Activated CD4-positive, alpha-beta T cell treated with anti-CD3 and anti-CD28 coated beads, Interleukin-2, amount 10 ng/mL, durations not matched to agents 24 days and 14 days (primary cell): ENCODE measurements at regions not wholly inside any gene's neighbourhood (a gene's known extent, or its start where the extent isn't known, plus 50 kb on each side); places are given as distances from the start of the nearest gene placed in this dataset.
A peak's percentile ranks its signal among the peaks of the same experiment; 100 is the strongest.
"Not testable (repeated sequence)": the region's sequence is repeated elsewhere in the genome, so short reads cannot be mapped to it uniquely, and the experiment has no call there.

Source experiments
- DNase-seq: peaks from one replicate; pipeline ENCODE4 v3.0.0; 2022
- H3K27ac Mint-ChIP-seq: one replicate; pipeline ENCODE4 v1.8.0; 2022; ENCODE audit warnings: mild to moderate bottlenecking, mixed read lengths
- H3K27me3 Mint-ChIP-seq: one replicate; pipeline ENCODE4 v1.8.0; 2022; ENCODE audit warnings: mixed read lengths
- H3K36me3 Mint-ChIP-seq: one replicate; pipeline ENCODE4 v1.8.0; 2022; ENCODE audit warnings: low read depth, mild to moderate bottlenecking, mixed read lengths
- H3K4me1 Mint-ChIP-seq: one replicate; pipeline ENCODE4 v1.8.0; 2021; ENCODE audit warnings: mixed read lengths
- H3K4me3 Mint-ChIP-seq: one replicate; pipeline ENCODE4 v1.8.0; 2022; ENCODE audit warnings: mild to moderate bottlenecking, moderate library complexity, mixed read lengths
- H3K9me3 Mint-ChIP-seq: one replicate; pipeline ENCODE4 v1.8.0; 2021; ENCODE audit warnings: mixed read lengths
- intact Hi-C: fragments of 100-400 bp; cut with micrococcal nuclease; formaldehyde crosslinking; loops from one replicate; pipeline ENCODE4 v1.15.1; 2023

- no peak overlapping the region for H3K4me3 Mint-ChIP-seq
- intact Hi-C loops = no loop called here
- no peaks in the 10 kb centered on the region for H3K9me3 Mint-ChIP-seq
- no peaks in the 10 kb centered on the region for H3K36me3 Mint-ChIP-seq
- DNase-seq = no peak
- H3K27ac Mint-ChIP-seq = no peak overlapping the region
- H3K27me3 Mint-ChIP-seq = no peaks in the 10 kb centered on the region
- no peaks in the 10 kb centered on the region for H3K4me1 Mint-ChIP-seq
Measured at GRCh38 chr3:35849496-35849895, 210.2 kb downstream of the ARPP21 start.

DNA sequence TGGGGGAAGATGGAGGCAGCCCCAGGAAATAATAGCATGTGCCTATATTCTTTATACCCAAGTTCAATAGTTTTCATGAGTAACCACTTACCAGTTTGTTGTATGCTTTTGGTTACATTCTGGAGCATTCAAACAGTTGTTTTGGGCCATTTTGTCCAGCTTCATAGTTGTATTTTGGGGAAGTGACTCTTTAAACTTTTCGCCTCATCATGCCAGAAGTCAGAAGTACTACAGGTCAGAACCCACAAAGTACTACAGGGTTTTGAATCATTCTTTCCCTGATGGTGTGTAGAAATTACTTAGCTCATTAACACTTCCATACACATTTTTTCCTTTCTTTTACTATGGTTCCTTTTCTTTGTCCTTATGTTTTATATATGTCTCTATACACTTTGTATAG lies 210.6 kb downstream of the ARPP21 start:
- DNase-seq = no peak
- Mint-ChIP-seq H3K4me3 (no peak overlapping the region), H3K9me3 (no peaks in the 10 kb centered on the region), H3K27ac (no peak overlapping the region), H3K36me3 (no peaks in the 10 kb centered on the region), H3K27me3 (no peaks in the 10 kb centered on the region), H3K4me1 (no peaks in the 10 kb centered on the region)
- intact Hi-C loops = no loop called here

GRCh38 chr3:35857004-35857403 lies 217.7 kb downstream of the ARPP21 start:
- Mint-ChIP-seq H3K4me3 (no peak overlapping the region), H3K9me3 (no peaks in the 10 kb centered on the region), H3K27ac (no peak overlapping the region), H3K27me3 (no peaks in the 10 kb centered on the region), H3K36me3 (no peaks in the 10 kb centered on the region), H3K4me1 (no peaks in the 10 kb centered on the region)
- intact Hi-C loops = no loop called here
- no peak for DNase-seq

DNA sequence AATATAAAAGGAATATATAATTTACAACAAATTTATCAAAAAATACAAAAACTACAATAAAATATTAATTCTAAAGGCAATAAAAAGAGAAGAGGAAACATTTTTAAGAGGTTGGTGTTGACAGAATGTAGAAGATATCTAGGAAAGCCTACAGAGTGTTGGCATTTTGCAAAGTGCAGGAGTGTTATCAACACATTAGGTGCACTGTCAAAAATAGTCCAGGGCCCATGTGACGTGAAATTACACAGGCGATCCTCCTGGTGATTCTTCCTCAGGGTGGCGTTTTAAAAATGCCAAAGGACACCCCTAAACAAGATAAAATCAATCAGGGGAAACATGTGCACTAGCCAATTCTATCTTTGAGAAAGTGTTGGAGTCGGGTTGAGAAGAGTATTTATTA lies 222.7 kb downstream of the ARPP21 start:
- Mint-ChIP-seq H3K4me3 (no peak overlapping the region), H3K36me3 (no peaks in the 10 kb centered on the region), H3K27me3 (no peaks in the 10 kb centered on the region), H3K4me1 (no peaks in the 10 kb centered on the region), H3K9me3 (no peaks in the 10 kb centered on the region), H3K27ac (no peak overlapping the region)
- no peak for DNase-seq
- intact Hi-C loops = no loop called here

GRCh38 chr3:35864871-35865270 lies 225.5 kb downstream of the ARPP21 start:
- no peaks in the 10 kb centered on the region for H3K9me3 Mint-ChIP-seq
- no peak for DNase-seq

DNA sequence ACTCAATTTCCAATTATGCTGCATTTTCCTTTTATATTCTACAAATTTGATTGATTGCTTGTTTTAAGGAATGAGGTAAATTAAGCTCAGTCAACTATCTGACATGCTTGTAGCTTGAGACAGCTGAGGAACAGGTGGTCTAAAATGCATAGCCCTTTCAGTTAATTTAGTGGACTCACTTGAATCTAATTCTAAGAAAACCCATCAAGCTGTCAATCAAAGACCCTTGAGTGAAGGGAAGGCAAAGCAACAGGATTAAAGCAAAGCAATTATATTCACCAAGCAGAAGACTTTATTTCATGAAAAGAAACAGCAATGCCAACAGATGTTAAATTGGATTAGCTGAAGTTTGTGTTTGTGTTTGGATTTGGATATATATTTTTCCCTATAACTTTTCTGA lies 228.5 kb downstream of the ARPP21 start:
- DNase-seq = no peak
- Mint-ChIP-seq H3K27me3 (no peaks in the 10 kb centered on the region), H3K9me3 (no peaks in the 10 kb centered on the region), H3K4me3 (no peak overlapping the region), H3K27ac (no peak overlapping the region), H3K36me3 (no peaks in the 10 kb centered on the region), H3K4me1 (no peaks in the 10 kb centered on the region)
- intact Hi-C loops = no loop called here

More at GRCh38 chr3:35864871-35865270, 225.5 kb downstream of the ARPP21 start:
- Mint-ChIP-seq H3K4me1 (no peaks in the 10 kb centered on the region), H3K36me3 (no peaks in the 10 kb centered on the region), H3K4me3 (no peak overlapping the region), H3K27ac (no peak overlapping the region), H3K27me3 (no peaks in the 10 kb centered on the region)
- intact Hi-C loops = no loop called here

- Mint-ChIP-seq H3K27ac (no peak overlapping the region), H3K4me3 (no peak overlapping the region)
Measured at GRCh38 chr3:35871009-35871408, 231.7 kb downstream of the ARPP21 start.

DNA sequence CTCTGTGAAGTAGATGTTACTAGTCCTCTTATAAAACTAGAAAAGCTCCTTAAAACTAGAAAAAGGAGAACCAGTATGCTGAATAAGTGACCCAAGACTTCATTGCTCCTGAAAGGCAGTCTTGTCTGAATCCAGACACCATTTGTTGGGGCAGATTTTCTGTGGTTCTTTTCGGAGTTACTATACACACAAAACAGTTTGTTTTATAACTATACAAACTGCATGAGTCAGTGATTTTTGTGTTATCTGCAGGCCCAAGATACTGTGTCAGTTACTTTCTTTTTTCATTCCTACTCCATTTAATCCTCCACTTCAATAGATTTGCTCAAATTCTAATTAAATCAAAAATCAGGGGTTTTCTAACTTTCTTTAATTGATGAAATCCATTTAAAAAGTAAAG lies 244.6 kb downstream of the ARPP21 start:
- Mint-ChIP-seq H3K4me1 (no peaks in the 10 kb centered on the region), H3K4me3 (no peak overlapping the region), H3K27me3 (no peaks in the 10 kb centered on the region), H3K36me3 (no peaks in the 10 kb centered on the region), H3K9me3 (peaks cover 3% of the 10 kb centered on the region), H3K27ac (no peak overlapping the region)
- intact Hi-C loops = no loop called here
- peak; percentile 6 for DNase-seq

More at GRCh38 chr3:35871009-35871408, 231.7 kb downstream of the ARPP21 start:
- DNase-seq = no peak
- no peaks in the 10 kb centered on the region for H3K36me3 Mint-ChIP-seq
- no peaks in the 10 kb centered on the region for H3K9me3 Mint-ChIP-seq
- no peaks in the 10 kb centered on the region for H3K4me1 Mint-ChIP-seq
- intact Hi-C loops = no loop called here
- no peaks in the 10 kb centered on the region for H3K27me3 Mint-ChIP-seq

- Mint-ChIP-seq H3K27ac (no peak overlapping the region), H3K9me3 (no peaks in the 10 kb centered on the region), H3K27me3 (no peaks in the 10 kb centered on the region), H3K4me1 (no peaks in the 10 kb centered on the region), H3K36me3 (no peaks in the 10 kb centered on the region), H3K4me3 (no peak overlapping the region)
- intact Hi-C loops = no loop called here
- DNase-seq = no peak
Measured at GRCh38 chr3:35894735-35895134, 255.4 kb downstream of the ARPP21 start.

DNA sequence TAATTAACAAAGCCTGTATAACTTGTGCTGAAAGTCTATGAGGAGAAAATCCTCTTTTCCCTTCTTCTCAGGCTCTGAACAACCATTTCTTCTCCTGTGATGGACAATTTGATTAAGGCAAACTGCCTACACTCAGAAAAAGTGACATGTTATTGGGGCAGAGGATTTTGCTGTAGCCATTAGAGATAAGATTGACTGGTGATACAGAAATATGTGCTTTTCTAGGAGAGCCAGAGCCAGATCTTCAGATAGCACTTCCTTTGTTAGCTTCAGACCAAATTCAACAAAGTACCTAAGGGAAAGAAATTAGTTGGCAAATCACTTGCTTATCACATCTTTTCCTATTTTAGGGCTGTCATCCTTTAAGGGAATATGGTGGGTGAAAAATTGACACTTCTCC lies 259.9 kb downstream of the ARPP21 start:
- Mint-ChIP-seq H3K4me1 (no peaks in the 10 kb centered on the region), H3K9me3 (no peaks in the 10 kb centered on the region), H3K36me3 (no peaks in the 10 kb centered on the region), H3K27ac (no peak overlapping the region), H3K4me3 (no peak overlapping the region), H3K27me3 (no peaks in the 10 kb centered on the region)
- intact Hi-C loops = no loop called here
- no peak for DNase-seq

- DNase-seq = no peak
- Mint-ChIP-seq H3K27me3 (no peaks in the 10 kb centered on the region), H3K4me3 (no peak overlapping the region), H3K27ac (no peak overlapping the region), H3K9me3 (no peaks in the 10 kb centered on the region), H3K4me1 (no peaks in the 10 kb centered on the region), H3K36me3 (no peaks in the 10 kb centered on the region)
- intact Hi-C loops = no loop called here
Measured at GRCh38 chr3:35900079-35900478, 260.8 kb downstream of the ARPP21 start.

DNA sequence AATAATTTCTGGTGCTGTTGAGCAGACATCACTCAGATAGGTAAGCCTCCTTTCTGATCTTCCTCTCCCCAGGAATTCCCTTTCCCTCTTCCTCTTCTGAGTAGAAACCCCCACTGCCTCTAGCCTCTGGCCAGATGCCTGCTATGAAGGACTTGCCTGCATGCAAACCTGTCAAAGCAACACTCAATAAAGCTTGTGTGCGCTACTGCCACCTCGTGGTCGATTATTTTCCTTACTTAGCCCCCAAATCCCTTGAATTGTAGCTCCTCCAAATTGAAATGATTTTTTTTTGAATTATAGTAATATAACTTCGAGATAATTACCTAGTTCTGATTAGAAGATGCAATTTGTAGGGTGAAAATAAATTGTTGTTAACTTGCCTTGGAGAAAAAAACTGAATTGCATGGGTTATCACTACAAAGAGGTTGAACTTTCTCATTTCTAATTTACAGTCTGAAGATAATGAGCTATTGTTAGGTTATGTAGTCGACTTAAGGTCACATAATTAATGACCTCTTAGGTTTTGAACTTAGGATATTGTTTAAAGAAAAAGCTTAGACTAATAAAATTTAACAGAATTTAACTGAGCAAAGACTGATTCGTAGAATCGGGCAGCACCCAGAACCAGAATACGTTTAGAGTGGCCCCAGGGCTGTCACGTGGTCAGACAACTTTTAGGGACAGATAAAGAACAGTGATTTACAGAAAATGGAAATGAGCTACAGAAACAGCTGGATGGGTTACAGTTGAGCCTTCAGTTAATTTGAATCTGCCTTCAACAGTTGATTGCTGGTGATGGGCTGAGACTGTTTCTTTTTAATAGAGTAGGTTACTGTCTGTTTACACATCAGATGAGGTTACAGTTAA lies 269.3 kb downstream of the ARPP21 start:
- Mint-ChIP-seq H3K9me3 (no peaks in the 10 kb centered on the region), H3K36me3 (no peaks in the 10 kb centered on the region), H3K4me3 (no peak overlapping the region), H3K27ac (no peak overlapping the region), H3K4me1 (no peaks in the 10 kb centered on the region), H3K27me3 (no peaks in the 10 kb centered on the region)
- intact Hi-C loops = no loop called here
- DNase-seq = peak; percentile 77

DNA sequence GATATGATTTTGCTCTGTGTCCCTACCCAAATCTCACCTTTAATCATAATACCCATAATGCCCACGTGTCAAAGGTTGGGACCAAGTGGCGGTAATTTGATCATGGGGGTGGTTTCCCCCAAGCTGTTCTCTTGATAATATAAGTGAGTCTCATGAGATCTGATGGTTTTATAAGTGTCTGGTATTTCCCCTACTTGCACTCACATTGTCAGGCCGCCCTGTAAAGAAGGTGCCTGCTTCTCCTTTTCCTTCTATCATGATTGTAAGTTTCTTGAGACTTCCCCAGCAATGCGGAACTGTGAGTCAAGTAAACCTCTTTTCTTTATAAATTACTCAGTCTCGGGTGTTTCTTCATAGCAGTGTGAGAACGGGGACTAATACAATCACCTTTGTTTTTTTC lies 279.8 kb downstream of the ARPP21 start:
- H3K4me1 Mint-ChIP-seq = no peaks in the 10 kb centered on the region
- DNase-seq = no peak
- no peaks in the 10 kb centered on the region for H3K27me3 Mint-ChIP-seq
- H3K4me3 Mint-ChIP-seq = no peak overlapping the region
- H3K27ac Mint-ChIP-seq = no peak overlapping the region
- H3K36me3 Mint-ChIP-seq = no peaks in the 10 kb centered on the region
- intact Hi-C loops = no loop called here
- H3K9me3 Mint-ChIP-seq = no peaks in the 10 kb centered on the region

DNA sequence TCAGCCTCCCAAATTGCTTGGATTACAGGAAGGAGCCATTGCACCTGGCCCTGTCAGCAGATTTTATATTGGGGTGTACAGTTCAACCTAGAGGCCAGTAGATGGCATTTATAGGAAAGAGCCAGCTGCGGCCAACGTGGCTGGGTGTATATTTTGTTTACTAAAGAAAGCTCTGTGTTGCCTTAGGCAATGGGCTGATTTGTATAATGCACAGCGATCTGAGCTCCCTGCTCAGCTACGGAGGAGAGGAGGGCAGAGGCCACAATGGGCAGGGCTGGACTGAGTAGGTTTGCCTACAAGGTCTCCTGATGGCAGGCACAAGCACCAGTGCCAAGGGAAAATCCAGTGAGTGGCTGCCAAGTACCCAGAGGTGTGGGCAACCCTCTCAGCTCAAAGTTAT lies 282.4 kb downstream of the ARPP21 start:
- no peaks in the 10 kb centered on the region for H3K9me3 Mint-ChIP-seq
- H3K4me3 Mint-ChIP-seq = no peak overlapping the region
- H3K4me1 Mint-ChIP-seq = no peaks in the 10 kb centered on the region
- no peaks in the 10 kb centered on the region for H3K36me3 Mint-ChIP-seq
- intact Hi-C loops = no loop called here
- no peaks in the 10 kb centered on the region for H3K27me3 Mint-ChIP-seq
- no peak overlapping the region for H3K27ac Mint-ChIP-seq
- no peak for DNase-seq

DNA sequence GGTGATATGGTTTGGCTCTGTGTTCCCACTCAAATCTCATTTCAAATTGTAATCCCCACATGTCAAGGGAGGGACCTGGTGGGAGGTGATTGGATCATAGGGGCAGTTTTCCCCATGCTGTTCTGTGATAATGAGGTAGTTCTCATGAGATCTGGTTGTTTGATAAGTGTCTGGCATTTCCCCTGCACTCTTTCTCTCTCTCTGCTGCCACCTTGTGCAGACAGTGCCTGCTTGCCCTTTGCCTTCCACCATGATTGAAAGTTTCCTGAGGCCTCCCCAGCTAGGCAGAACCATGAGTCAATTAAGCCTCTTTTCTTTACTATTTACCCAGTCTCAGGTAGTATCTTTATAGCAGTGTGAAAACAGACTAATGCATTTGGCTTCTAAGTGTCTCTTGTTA lies 284.7 kb downstream of the ARPP21 start:
- H3K27me3 Mint-ChIP-seq, DNase-seq, H3K9me3 Mint-ChIP-seq, H3K4me1 Mint-ChIP-seq, intact Hi-C loops, H3K36me3 Mint-ChIP-seq, H3K4me3 Mint-ChIP-seq, H3K27ac Mint-ChIP-seq: not testable (repeated sequence)
